ENCODE measurements at regions not wholly inside any gene's neighbourhood (a gene's known extent, or its start where the extent isn't known, plus 50 kb on each side); places are given as distances from the start of the nearest gene placed in this dataset.
"Not testable (repeated sequence)": the region's sequence is repeated elsewhere in the genome, so short reads cannot be mapped to it uniquely, and the experiment has no call there.

GRCh38 chr14:105882626-105883025, 356.2 kb downstream of the TMEM121 start:
- no peak for DNase-seq

- no peak for DNase-seq
Measured at GRCh38 chr14:105883066-105884005, 357.0 kb downstream of the TMEM121 start.

- not testable (repeated sequence) for DNase-seq
Measured at GRCh38 chr14:105884192-105884807, 357.9 kb downstream of the TMEM121 start.

GRCh38 chr14:105884808-105885281, 358.5 kb downstream of the TMEM121 start:
- DNase-seq = no peak

- DNase-seq = no peak
Measured at GRCh38 chr14:105885561-105886320, 359.4 kb downstream of the TMEM121 start.

- not testable (repeated sequence) for DNase-seq
Measured at GRCh38 chr14:105886791-105887191, 360.4 kb downstream of the TMEM121 start.

GRCh38 chr14:105887692-105888091, 361.3 kb downstream of the TMEM121 start:
- no peak for DNase-seq

- DNase-seq = no peak
Measured at GRCh38 chr14:105888151-105888550, 361.8 kb downstream of the TMEM121 start.

GRCh38 chr14:105888784-105889665, 362.6 kb downstream of the TMEM121 start:
- DNase-seq = no peak

- no peak for DNase-seq
Measured at GRCh38 chr14:105889666-105890473, 363.5 kb downstream of the TMEM121 start.

- no peak for DNase-seq
Measured at GRCh38 chr14:105890474-105891220, 364.3 kb downstream of the TMEM121 start.

- DNase-seq = no peak
Measured at GRCh38 chr14:105891221-105891602, 364.8 kb downstream of the TMEM121 start.

- DNase-seq = no peak
Measured at GRCh38 chr14:105891631-105892452, 365.5 kb downstream of the TMEM121 start.

GRCh38 chr14:105892453-105893441, 366.4 kb downstream of the TMEM121 start:
- DNase-seq = not testable (repeated sequence)

GRCh38 chr14:105893686-105894085, 367.3 kb downstream of the TMEM121 start:
- DNase-seq = not testable (repeated sequence)

- DNase-seq = no peak
Measured at GRCh38 chr14:105894125-105894977, 368.0 kb downstream of the TMEM121 start.

Data from activated CD4-positive, alpha-beta T cell treated with anti-CD3 and anti-CD28 coated beads, Interleukin-2, Interleukin-6, amounts not matched to agents 100 ng/mL and 50 ng/mL, durations not matched to agents 16 hours and 8 hours (primary cell).